ENCODE measurements at regions not wholly inside any gene's neighbourhood (a gene's known extent, or its start where the extent isn't known, plus 50 kb on each side); places are given as distances from the start of the nearest gene placed in this dataset.

- no peak overlapping the region for H3K4me3 ChIP-seq
- H3K27me3 ChIP-seq: no peaks in the 10 kb centered on the region
- intact Hi-C loops (cut with DNase I): loop anchor here (2.0 to 5.0 kb wide), 3 partner anchors 127 to 137 kb away; no protein-coding TSS in a partner anchor
- WGBS, 3 donors: 22 to 25% (median 23%) methylated on average over 10 of the region's 10 CpGs
- peak; percentile 61 to 85 (median 82) for DNase-seq
- H3K4me1 ChIP-seq (ENCODE audit: insufficient read depth): no peaks in the 10 kb centered on the region
- no peaks in the 10 kb centered on the region for H3K9me3 ChIP-seq
- H3K36me3 ChIP-seq: no peaks in the 10 kb centered on the region
- no peak for TF ChIP-seq EP300 (IDR thresholded peaks at IDR 0.05)
- peak; percentile 85 to 90 (median 87) for TF ChIP-seq CTCF (IDR thresholded peaks at IDR 0.05)
- no peak overlapping the region for H3K27ac ChIP-seq
Observed at GRCh38 chr6:85354761-85355618, 94.9 kb upstream of the NT5E start.

- WGBS, 3 donors: 93 to 96% (median 95%) methylated on average over 3 of the region's 3 CpGs
- Histone ChIP-seq H3K9me3 (no peaks in the 10 kb centered on the region), H3K36me3 (no peaks in the 10 kb centered on the region), H3K27me3 (no peaks in the 10 kb centered on the region), H3K4me3 (no peak overlapping the region), H3K27ac (no peak overlapping the region), H3K4me1 (ENCODE audit: insufficient read depth) (no peaks in the 10 kb centered on the region)
- no peak for DNase-seq
- no peak for TF ChIP-seq POLR2A (IDR thresholded peaks at IDR 0.05)
- TF ChIP-seq CTCF (IDR thresholded peaks at IDR 0.05): no peak
- TF ChIP-seq EP300 (IDR thresholded peaks at IDR 0.05): no peak
- intact Hi-C loops (cut with DNase I): loop anchor here in 1 of 4 donors (5.0 kb wide), 1 partner anchor 139 kb away; no protein-coding TSS in a partner anchor
Observed at GRCh38 chr6:85353012-85353411, 96.9 kb upstream of the NT5E start.

GRCh38 chr6:85348643-85349042 lies 101.2 kb upstream of the NT5E start:
- Histone ChIP-seq H3K4me1 (ENCODE audit: insufficient read depth) (no peaks in the 10 kb centered on the region), H3K4me3 (no peak overlapping the region), H3K9me3 (no peaks in the 10 kb centered on the region), H3K27ac (no peak overlapping the region), H3K27me3 (no peaks in the 10 kb centered on the region), H3K36me3 (no peaks in the 10 kb centered on the region)
- WGBS, 3 donors: 85 to 96% (median 89%) methylated on average over 5 of the region's 5 CpGs
- intact Hi-C loops (cut with DNase I): no loop called here
- no peak for TF ChIP-seq EP300 (IDR thresholded peaks at IDR 0.05)
- no peak for TF ChIP-seq CTCF (IDR thresholded peaks at IDR 0.05)
- TF ChIP-seq POLR2A (IDR thresholded peaks at IDR 0.05): no peak
- DNase-seq: no peak

- H3K27ac ChIP-seq: no peak overlapping the region
- no peaks in the 10 kb centered on the region for H3K4me1 ChIP-seq (ENCODE audit: insufficient read depth)
Observed at GRCh38 chr6:85347812-85348211, 102.1 kb upstream of the NT5E start.

More at GRCh38 chr6:85347812-85348211, 102.1 kb upstream of the NT5E start:
- Histone ChIP-seq H3K9me3 (no peaks in the 10 kb centered on the region), H3K36me3 (no peaks in the 10 kb centered on the region), H3K4me3 (no peak overlapping the region), H3K27me3 (no peaks in the 10 kb centered on the region)
- no peak for DNase-seq
- intact Hi-C loops (cut with DNase I): no loop called here
- WGBS, 3 donors: 18 to 34% (median 28%) methylated on average over 1 of the region's 1 CpG
- TF ChIP-seq CTCF (IDR thresholded peaks at IDR 0.05): no peak
- TF ChIP-seq POLR2A (IDR thresholded peaks at IDR 0.05): no peak
- TF ChIP-seq EP300 (IDR thresholded peaks at IDR 0.05): no peak

All from ovary (tissue), 7 donors.